Small intestine (tissue), 7 donors: ENCODE measurements at regions not wholly inside any gene's neighbourhood (a gene's known extent, or its start where the extent isn't known, plus 50 kb on each side); places are given as distances from the start of the nearest gene placed in this dataset.

Source experiments
- DNase-seq, 2 donors: peaks; one replicate each; pipeline versions ENCODE4 v3.0.0 to v3.0.0-alpha.2; 2013
- FAIRE-seq: peaks from 2 replicates; lab custom pipeline; 2012; peaks lifted over from hg19 to GRCh38; lab: Jason Lieb, UNC
- H3K27ac ChIP-seq, 3 donors: one replicate each; pipeline ENCODE4 v1.5.1; 2013; ENCODE audit warnings: low read length in 2 of 3, mild to moderate bottlenecking in 2 of 3, control low read depth in 1 of 3, inconsistent platforms in 1 of 3, low read depth in 1 of 3, moderate library complexity in 1 of 3
- H3K27me3 ChIP-seq, 3 donors: one replicate each; pipeline ENCODE4 v1.6.1; 2013; ENCODE audit warnings: low read length in 3 of 3, inconsistent platforms in 1 of 3; ENCODE audit not compliant: control insufficient read depth in 3 of 3, insufficient read depth in 3 of 3
- H3K36me3 ChIP-seq, 3 donors: one replicate each; pipeline ENCODE4 v1.6.1; 2013; ENCODE audit warnings: low read length in 3 of 3, inconsistent platforms in 1 of 3, low read depth in 1 of 3, mild to moderate bottlenecking in 1 of 3, moderate library complexity in 1 of 3; ENCODE audit not compliant: control insufficient read depth in 3 of 3, insufficient read depth in 2 of 3
- H3K4me1 ChIP-seq, 3 donors: one replicate each; pipeline ENCODE4 v1.6.1; 2013; ENCODE audit warnings: low read length in 2 of 3, inconsistent platforms in 1 of 3, low read depth in 1 of 3, mild to moderate bottlenecking in 1 of 3, moderate library complexity in 1 of 3; ENCODE audit not compliant: control insufficient read depth in 3 of 3, insufficient read depth in 2 of 3
- H3K4me3 ChIP-seq, 3 donors: one replicate each; pipeline ENCODE4 v1.5.1; 2013; ENCODE audit warnings: low read length in 3 of 3, control low read depth in 1 of 3, inconsistent platforms in 1 of 3, low read depth in 1 of 3, mild to moderate bottlenecking in 1 of 3, moderate library complexity in 1 of 3
- H3K9me3 ChIP-seq, 2 donors: one replicate each; pipeline ENCODE4 v1.6.1; 2013; ENCODE audit warnings: low read depth in 1 of 2, low read length in 1 of 2; ENCODE audit not compliant: control insufficient read depth in 2 of 2, insufficient read depth in 1 of 2
- whole genome bisulfite sequencing, 3 donors: extraction: QIAGEN DNeasy Blood & Tissue Kit; methylation state at CpG; one replicate each; pipeline ENCODE4 v1.1.7; 2013; 5-methylcytosine and 5-hydroxymethylcytosine counted together
- donor health status: healthy with polysubstance abuse.
- donor health status: control.
- donor health status: control.
- donor health status: Bipolar disorder and iron deficiency.
- donor health status: healthy.

DNA sequence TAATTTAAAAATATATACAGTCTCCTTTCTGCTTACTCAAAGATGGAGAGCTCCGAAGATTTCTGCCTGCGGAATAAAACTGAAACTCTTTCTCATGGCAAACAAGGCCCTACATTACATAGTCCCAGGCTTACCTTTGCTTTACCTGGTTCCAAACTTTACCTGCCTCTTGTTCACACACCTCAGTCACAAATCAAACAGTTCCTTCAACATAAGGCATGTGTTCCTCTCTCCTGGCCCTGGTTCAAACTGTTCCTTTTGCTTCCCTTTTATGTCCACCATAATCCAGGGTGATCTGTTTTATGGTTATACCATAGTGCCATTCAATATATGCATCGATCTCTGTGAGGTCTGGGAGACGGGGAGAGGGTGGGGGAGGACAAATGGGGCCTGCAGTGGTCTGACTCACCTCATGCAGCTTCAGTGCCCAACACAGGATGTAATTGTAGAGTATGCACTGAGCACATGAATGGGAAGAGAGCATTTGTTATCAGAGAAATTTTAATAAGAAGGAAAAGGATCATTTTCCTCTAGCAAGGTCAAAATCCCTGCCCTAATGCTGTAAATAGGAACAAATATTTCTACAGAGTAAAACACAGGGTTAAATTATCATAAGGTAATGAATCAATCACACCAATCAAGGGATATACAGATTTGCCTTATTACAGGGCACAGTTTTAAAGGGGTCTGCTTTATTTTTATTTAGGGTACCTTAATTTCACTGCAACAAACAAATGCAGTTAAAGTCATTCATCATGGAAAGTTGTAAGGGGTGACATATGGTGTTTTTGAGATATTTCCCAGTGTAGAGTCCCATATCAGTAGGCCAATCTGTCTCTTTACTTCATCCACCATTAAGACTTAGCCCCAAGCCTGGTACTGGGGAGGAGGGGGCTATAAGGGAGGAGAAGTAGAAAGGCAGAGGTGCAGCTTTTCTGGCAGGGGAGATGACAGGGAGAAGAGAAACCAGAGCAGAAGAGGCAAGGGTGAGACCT lies 88.8 kb upstream of the PDE1C start:
- 55 to 77% (median 69%) methylated on average over 4 of the region's 4 CpGs for WGBS, 3 donors
- Histone ChIP-seq H3K27ac (no peak overlapping the region), H3K9me3 (no peaks in the 10 kb centered on the region), H3K36me3 (no peaks in the 10 kb centered on the region), H3K4me1 (no peaks in the 10 kb centered on the region), H3K4me3 (no peak overlapping the region), H3K27me3 (no peaks in the 10 kb centered on the region)
- FAIRE-seq (no peak), DNase-seq (no peak)

DNA sequence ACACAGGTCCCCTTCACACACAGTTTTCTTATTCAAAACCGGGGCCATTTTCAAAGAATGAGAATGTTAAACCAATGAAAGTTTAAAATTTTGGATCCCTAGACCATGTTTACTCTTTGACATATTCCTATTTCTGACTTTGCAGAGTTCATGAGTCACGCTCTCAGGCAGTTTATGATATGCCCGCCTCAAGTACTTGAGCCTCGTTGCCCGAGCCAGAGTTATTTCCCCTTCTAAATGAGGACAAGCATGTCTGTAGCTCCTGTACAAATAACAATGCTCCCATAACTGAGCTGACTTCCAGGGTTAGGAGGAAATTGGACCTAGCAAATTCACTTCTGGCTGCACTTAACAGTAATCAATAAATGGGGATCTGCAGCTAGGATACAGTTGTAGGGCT lies 87.9 kb upstream of the PDE1C start:
- DNase-seq (peak in 1 of 2 donors; percentile 7), FAIRE-seq (no peak)
- no peak overlapping the region for H3K27ac ChIP-seq
- no peaks in the 10 kb centered on the region for H3K27me3 ChIP-seq
- no peaks in the 10 kb centered on the region for H3K4me1 ChIP-seq
- 56 to 76% (median 66%) methylated on average over 5 of the region's 5 CpGs for WGBS, 3 donors
- H3K4me3 ChIP-seq = no peak overlapping the region
- H3K9me3 ChIP-seq = no peaks in the 10 kb centered on the region
- no peaks in the 10 kb centered on the region for H3K36me3 ChIP-seq

DNA sequence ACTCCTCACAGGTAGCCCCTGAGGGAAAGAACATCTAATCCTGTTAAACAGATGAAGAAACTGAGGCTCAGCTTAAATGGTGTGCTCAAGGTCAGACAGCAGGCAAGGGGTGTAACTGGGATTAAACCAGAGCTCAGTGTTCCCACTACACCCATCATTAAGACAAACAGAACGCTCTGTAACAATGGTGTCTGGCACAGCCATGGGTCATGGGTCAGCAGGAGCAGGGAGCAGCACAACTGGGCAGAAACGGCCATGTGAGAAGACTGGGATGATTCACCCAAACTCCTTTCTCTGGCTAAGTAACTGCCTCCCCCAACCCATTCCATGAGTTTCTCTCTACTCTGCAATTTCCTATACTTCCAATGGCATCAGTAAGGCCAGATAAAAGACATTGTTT lies 85.5 kb upstream of the PDE1C start:
- no peak overlapping the region for H3K27ac ChIP-seq
- H3K9me3 ChIP-seq = no peaks in the 10 kb centered on the region
- no peak for FAIRE-seq
- no peak for DNase-seq
- no peaks in the 10 kb centered on the region for H3K27me3 ChIP-seq
- 50 to 59% (median 50%) methylated on average over 2 of the region's 2 CpGs for WGBS, 3 donors
- H3K4me1 ChIP-seq = no peaks in the 10 kb centered on the region
- no peaks in the 10 kb centered on the region for H3K36me3 ChIP-seq
- no peak overlapping the region for H3K4me3 ChIP-seq

DNA sequence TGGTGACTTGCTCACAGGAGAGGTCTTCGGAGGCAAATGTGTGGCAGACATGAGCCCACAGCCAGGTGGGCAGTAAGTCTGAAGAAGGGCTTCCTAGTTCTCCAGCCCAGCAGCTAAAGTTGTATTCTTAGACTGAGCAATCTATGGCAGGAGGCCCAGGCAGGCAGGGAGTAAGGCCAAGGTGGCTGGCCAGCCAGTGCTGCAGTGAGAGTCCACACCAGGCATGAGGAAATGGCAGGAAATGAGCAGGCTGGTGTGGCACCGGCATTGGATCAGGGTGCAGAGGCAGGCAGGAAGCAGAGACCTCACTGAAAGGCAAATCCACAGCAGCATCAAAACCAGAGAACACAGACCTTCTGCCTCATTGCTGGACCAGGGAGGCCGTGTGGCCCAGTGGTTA lies 84.6 kb upstream of the PDE1C start:
- DNase-seq = no peak
- FAIRE-seq = no peak
- 68 to 89% (median 71%) methylated on average over 3 of the region's 3 CpGs for WGBS, 3 donors

DNA sequence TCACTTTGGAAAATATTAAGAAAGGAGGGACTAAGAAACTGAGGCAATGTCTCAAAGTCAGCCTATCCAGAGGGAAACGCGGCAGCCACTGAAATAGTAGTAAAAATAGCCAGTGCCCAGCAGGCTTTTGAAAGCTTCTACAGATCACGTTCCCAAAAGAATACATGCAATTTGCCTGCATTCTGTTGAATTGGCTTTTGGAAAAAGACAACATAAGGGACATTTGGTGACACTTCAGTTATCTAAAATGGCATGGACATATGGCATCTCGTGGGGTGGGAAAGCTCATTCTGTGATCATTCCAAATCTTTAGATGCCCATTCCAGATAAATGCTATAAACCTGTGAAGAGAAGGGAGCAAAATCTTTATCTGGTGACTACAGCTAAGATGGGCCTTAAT lies 82.8 kb upstream of the PDE1C start:
- Histone ChIP-seq H3K9me3 (no peaks in the 10 kb centered on the region), H3K4me1 (no peaks in the 10 kb centered on the region), H3K4me3 (no peak overlapping the region), H3K27me3 (no peaks in the 10 kb centered on the region), H3K36me3 (no peaks in the 10 kb centered on the region), H3K27ac (no peak overlapping the region)
- 81 to 86% (median 85%) methylated on average over 4 of the region's 4 CpGs for WGBS, 3 donors
- FAIRE-seq = no peak
- DNase-seq = no peak

More for the DNA sequence above, 84.6 kb upstream of the PDE1C start:
- H3K27me3 ChIP-seq = no peaks in the 10 kb centered on the region
- no peaks in the 10 kb centered on the region for H3K4me1 ChIP-seq
- H3K27ac ChIP-seq = no peak overlapping the region
- H3K36me3 ChIP-seq = no peaks in the 10 kb centered on the region
- no peaks in the 10 kb centered on the region for H3K9me3 ChIP-seq
- H3K4me3 ChIP-seq = no peak overlapping the region

DNA sequence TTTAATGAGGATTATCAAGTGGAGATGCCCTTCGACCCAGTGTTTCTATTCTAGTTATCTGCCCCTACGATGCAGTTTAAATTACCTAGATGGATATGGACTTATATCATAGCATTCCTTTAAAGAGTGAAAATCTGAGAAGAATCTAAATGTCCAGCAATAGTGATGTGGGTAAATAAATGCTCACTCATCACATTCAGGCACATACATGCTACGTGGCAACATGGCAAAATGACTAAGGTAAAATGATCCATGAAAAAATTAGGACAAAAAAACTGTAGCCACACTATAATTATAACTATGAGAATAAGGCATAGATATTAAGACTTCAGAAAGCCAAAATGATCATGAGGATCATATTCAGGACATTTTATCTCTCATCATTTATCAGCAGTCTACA lies 82.4 kb upstream of the PDE1C start:
- no peak for DNase-seq
- Histone ChIP-seq H3K36me3 (no peaks in the 10 kb centered on the region), H3K4me3 (no peak overlapping the region), H3K9me3 (no peaks in the 10 kb centered on the region), H3K27me3 (no peaks in the 10 kb centered on the region), H3K4me1 (no peaks in the 10 kb centered on the region), H3K27ac (no peak overlapping the region)
- FAIRE-seq = no peak
- WGBS, 3 donors = 57 to 75% (median 58%) methylated on average over 3 of the region's 3 CpGs

DNA sequence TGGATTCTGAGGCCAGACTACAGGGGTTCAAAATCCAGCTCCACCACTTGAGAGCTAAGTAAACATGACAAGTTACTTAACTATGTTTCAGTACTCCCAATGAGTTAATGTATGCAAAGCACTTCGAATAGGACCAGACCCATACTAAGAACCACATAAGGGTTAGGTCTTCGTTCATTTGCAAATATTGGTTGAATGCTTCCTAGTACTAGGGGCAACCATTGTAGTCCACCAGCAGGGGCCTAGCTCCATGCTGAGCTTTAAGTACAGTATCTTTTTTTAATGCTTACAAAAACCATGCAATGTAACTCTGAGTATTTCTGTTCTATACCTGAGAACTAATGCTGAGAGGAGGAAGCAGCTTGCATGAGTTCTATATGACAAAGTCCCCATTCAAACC lies 80.4 kb upstream of the PDE1C start:
- FAIRE-seq = no peak

DNA sequence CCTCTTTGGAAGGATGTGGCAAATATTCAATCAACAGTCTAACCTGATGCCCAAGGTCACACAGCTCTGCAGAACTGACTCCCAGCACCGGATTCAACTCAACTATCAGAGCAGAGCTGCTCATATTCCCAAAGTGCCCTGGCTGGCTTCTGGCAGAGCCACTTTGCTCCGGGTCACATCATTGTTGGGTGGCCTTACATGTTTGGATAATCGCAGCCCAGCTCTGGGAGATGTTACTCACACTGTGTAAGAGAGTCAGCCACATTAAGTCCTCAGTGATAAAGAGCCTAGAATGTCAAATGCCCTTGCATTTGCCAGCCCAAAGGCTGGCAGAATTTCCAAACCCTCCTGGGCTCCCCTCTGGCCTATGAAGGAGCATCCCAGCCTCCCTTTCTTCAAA lies 79.8 kb upstream of the PDE1C start:
- H3K4me1 ChIP-seq = no peaks in the 10 kb centered on the region
- no peaks in the 10 kb centered on the region for H3K36me3 ChIP-seq
- H3K4me3 ChIP-seq = no peak overlapping the region
- H3K27me3 ChIP-seq = no peaks in the 10 kb centered on the region
- 77 to 91% (median 81%) methylated on average over 3 of the region's 3 CpGs for WGBS, 3 donors
- peaks cover 0 to 2% of the 10 kb centered on the region in 2 donors for H3K9me3 ChIP-seq
- DNase-seq = no peak
- no peak for FAIRE-seq
- H3K27ac ChIP-seq = no peak overlapping the region

More for the DNA sequence above, 80.4 kb upstream of the PDE1C start:
- 72 to 77% (median 76%) methylated on average over 2 of the region's 2 CpGs for WGBS, 3 donors
- Histone ChIP-seq H3K4me1 (no peaks in the 10 kb centered on the region), H3K9me3 (peaks cover 0 to 2% of the 10 kb centered on the region in 2 donors), H3K27ac (no peak overlapping the region), H3K4me3 (no peak overlapping the region), H3K36me3 (no peaks in the 10 kb centered on the region), H3K27me3 (no peaks in the 10 kb centered on the region)
- no peak for DNase-seq
